ENCODE measurements at regions not wholly inside any gene's neighbourhood (a gene's known extent, or its start where the extent isn't known, plus 50 kb on each side); places are given as distances from the start of the nearest gene placed in this dataset.

GRCh38 chr17:10968007-10968406 lies 130.1 kb upstream of the PIRT start:
- TF ChIP-seq EZH2phosphoT487 (IDR thresholded peaks at IDR 0.05; ENCODE audit: borderline replicate concordance, low read depth, low read length) (no peak), CTCF (conservative IDR thresholded peaks at IDR 0.05; ENCODE audit: low read length) (no peak)
- H3K4me2 ChIP-seq (ENCODE audit: low read length): no peak overlapping the region
- H3K36me3 ChIP-seq (ENCODE audit: insufficient read depth, low read length): no peaks in the 10 kb centered on the region
- H3K9me3 ChIP-seq (ENCODE audit: low read length): no peaks in the 10 kb centered on the region
- no peak overlapping the region for H3K27ac ChIP-seq (ENCODE audit: low read depth, low read length, poor library complexity, severe bottlenecking)
- ChIA-PET POLR2A (no interaction called here), CTCF (ENCODE audit: unreplicated experiment) (no interaction called here)
- no peaks in the 10 kb centered on the region for H3K9me2 ChIP-seq (ENCODE audit: insufficient read depth, low read length)
- H2AFZ ChIP-seq (ENCODE audit: low read length): no peak overlapping the region
- intact Hi-C loops (cut with micrococcal nuclease; ENCODE audit: unreplicated experiment): no loop called here
- no peak for DNase-seq (ENCODE audit: low spot score)
- no peaks in the 10 kb centered on the region for H3K79me2 ChIP-seq (ENCODE audit: insufficient read depth, low read depth, low read length)
- H3K4me3 ChIP-seq (ENCODE audit: low read depth, low read length, poor library complexity, severe bottlenecking): no peak overlapping the region
- H4K20me1 ChIP-seq (ENCODE audit: insufficient read depth, low read length): no peaks in the 10 kb centered on the region
- no TSS peak for BruUV-seq (replicated peaks)
- H3K4me1 ChIP-seq (ENCODE audit: insufficient read depth, low read length, poor library complexity, severe bottlenecking): no peaks in the 10 kb centered on the region

- TF ChIP-seq CTCF (conservative IDR thresholded peaks at IDR 0.05; ENCODE audit: low read length): no peak
- TF ChIP-seq EZH2phosphoT487 (IDR thresholded peaks at IDR 0.05; ENCODE audit: borderline replicate concordance, low read depth, low read length): no peak
- Histone ChIP-seq H3K9me2 (ENCODE audit: insufficient read depth, low read length) (no peaks in the 10 kb centered on the region), H3K4me3 (ENCODE audit: low read depth, low read length, poor library complexity, severe bottlenecking) (no peak overlapping the region), H3K4me1 (ENCODE audit: insufficient read depth, low read length, poor library complexity, severe bottlenecking) (no peaks in the 10 kb centered on the region), H3K36me3 (ENCODE audit: insufficient read depth, low read length) (no peaks in the 10 kb centered on the region), H3K27ac (ENCODE audit: low read depth, low read length, poor library complexity, severe bottlenecking) (no peak overlapping the region), H2AFZ (ENCODE audit: low read length) (no peak overlapping the region), H3K79me2 (ENCODE audit: insufficient read depth, low read depth, low read length) (no peaks in the 10 kb centered on the region), H3K9me3 (ENCODE audit: low read length) (no peaks in the 10 kb centered on the region), H4K20me1 (ENCODE audit: insufficient read depth, low read length) (no peaks in the 10 kb centered on the region), H3K4me2 (ENCODE audit: low read length) (no peak overlapping the region)
- no TSS peak for BruUV-seq (replicated peaks)
- CTCF ChIA-PET (ENCODE audit: unreplicated experiment): no interaction called here
- no peak for DNase-seq (ENCODE audit: low spot score)
- intact Hi-C loops (cut with micrococcal nuclease; ENCODE audit: unreplicated experiment): no loop called here
- POLR2A ChIA-PET: no interaction called here
These were observed 118.9 kb upstream of the PIRT start for GRCh38 chr17:10956821-10957220.

GRCh38 chr17:10944819-10945218 lies 106.9 kb upstream of the PIRT start:
- intact Hi-C loops (cut with micrococcal nuclease; ENCODE audit: unreplicated experiment): no loop called here
- no peaks in the 10 kb centered on the region for H3K79me2 ChIP-seq (ENCODE audit: insufficient read depth, low read depth, low read length)
- DNase-seq (ENCODE audit: low spot score): no peak
- no peaks in the 10 kb centered on the region for H3K36me3 ChIP-seq (ENCODE audit: insufficient read depth, low read length)
- BruUV-seq (replicated peaks): no TSS peak
- H3K9me3 ChIP-seq (ENCODE audit: low read length): no peaks in the 10 kb centered on the region
- no peaks in the 10 kb centered on the region for H4K20me1 ChIP-seq (ENCODE audit: insufficient read depth, low read length)
- CTCF ChIA-PET (ENCODE audit: unreplicated experiment): no interaction called here
- no peak overlapping the region for H2AFZ ChIP-seq (ENCODE audit: low read length)
- H3K4me1 ChIP-seq (ENCODE audit: insufficient read depth, low read length, poor library complexity, severe bottlenecking): no peaks in the 10 kb centered on the region
- POLR2A ChIA-PET: no interaction called here
- no peak overlapping the region for H3K27ac ChIP-seq (ENCODE audit: low read depth, low read length, poor library complexity, severe bottlenecking)
- H3K4me2 ChIP-seq (ENCODE audit: low read length): no peak overlapping the region
- H3K9me2 ChIP-seq (ENCODE audit: insufficient read depth, low read length): no peaks in the 10 kb centered on the region
- no peak overlapping the region for H3K4me3 ChIP-seq (ENCODE audit: low read depth, low read length, poor library complexity, severe bottlenecking)
- TF ChIP-seq EZH2phosphoT487 (IDR thresholded peaks at IDR 0.05; ENCODE audit: borderline replicate concordance, low read depth, low read length) (no peak), CTCF (conservative IDR thresholded peaks at IDR 0.05; ENCODE audit: low read length) (no peak)
